ENCODE measurements at regions not wholly inside any gene's neighbourhood (a gene's known extent, or its start where the extent isn't known, plus 50 kb on each side); places are given as distances from the start of the nearest gene placed in this dataset.

DNA sequence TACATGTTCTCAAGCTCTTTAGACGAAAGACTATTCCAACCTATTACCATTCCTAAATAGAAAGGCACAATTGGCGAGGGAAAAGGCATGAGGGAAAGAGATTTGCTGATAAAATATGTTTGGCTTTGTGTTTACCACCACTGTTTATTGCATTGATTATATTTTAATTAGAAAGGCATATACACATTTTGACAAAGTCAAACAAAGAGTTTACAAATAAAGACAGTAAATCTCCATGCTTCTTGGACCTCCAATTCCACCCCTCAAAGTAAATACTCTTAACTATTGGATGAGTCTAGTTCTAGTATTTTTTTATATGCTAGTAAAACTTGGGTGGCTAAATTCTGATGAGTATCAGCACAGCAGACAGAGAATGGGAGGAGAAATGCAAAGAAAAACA is 521.4 kb downstream of the FBXO15 start:
- TF ChIP-seq, protein P1, sequence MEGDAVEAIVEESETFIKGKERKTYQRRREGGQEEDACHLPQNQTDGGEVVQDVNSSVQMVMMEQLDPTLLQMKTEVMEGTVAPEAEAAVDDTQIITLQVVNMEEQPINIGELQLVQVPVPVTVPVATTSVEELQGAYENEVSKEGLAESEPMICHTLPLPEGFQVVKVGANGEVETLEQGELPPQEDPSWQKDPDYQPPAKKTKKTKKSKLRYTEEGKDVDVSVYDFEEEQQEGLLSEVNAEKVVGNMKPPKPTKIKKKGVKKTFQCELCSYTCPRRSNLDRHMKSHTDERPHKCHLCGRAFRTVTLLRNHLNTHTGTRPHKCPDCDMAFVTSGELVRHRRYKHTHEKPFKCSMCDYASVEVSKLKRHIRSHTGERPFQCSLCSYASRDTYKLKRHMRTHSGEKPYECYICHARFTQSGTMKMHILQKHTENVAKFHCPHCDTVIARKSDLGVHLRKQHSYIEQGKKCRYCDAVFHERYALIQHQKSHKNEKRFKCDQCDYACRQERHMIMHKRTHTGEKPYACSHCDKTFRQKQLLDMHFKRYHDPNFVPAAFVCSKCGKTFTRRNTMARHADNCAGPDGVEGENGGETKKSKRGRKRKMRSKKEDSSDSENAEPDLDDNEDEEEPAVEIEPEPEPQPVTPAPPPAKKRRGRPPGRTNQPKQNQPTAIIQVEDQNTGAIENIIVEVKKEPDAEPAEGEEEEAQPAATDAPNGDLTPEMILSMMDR (IDR thresholded peaks at IDR 0.05), result no peak
- DNase-seq (ENCODE audit: low spot score), result no peak
- Mint-ChIP-seq H3K9me3 (ENCODE audit: low read depth) (peaks cover 4% of the 10 kb centered on the region), H3K36me3 (ENCODE audit: low read depth) (no peaks in the 10 kb centered on the region), H3K27me3 (ENCODE audit: low read depth) (peaks cover 7% of the 10 kb centered on the region), H3K27ac (ENCODE audit: unreplicated experiment) (no peak overlapping the region), H3K4me3 (ENCODE audit: unreplicated experiment) (no peak overlapping the region), H3K4me1 (ENCODE audit: low read depth) (no peaks in the 10 kb centered on the region)

DNA sequence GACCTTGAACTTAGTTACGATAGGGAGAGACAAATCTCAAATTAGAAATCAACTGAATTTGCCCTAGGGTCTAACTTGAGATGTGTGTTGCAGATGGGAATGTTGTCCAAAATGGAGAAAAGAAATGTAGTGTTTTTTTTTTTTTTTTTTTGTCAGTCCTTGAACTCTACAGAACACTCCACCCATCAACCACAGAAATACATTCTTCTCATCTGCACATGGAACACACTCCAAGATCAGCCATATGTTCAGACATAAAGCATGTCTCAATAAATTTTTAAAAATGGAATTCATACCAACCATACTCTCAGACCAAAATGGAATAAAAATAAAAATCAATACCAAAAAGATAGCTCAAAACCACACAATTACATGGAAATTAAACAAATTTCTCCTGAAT is 526.5 kb downstream of the FBXO15 start:
- no peak overlapping the region for H3K27ac Mint-ChIP-seq (ENCODE audit: unreplicated experiment)
- no peak overlapping the region for H3K4me3 Mint-ChIP-seq (ENCODE audit: unreplicated experiment)

DNA sequence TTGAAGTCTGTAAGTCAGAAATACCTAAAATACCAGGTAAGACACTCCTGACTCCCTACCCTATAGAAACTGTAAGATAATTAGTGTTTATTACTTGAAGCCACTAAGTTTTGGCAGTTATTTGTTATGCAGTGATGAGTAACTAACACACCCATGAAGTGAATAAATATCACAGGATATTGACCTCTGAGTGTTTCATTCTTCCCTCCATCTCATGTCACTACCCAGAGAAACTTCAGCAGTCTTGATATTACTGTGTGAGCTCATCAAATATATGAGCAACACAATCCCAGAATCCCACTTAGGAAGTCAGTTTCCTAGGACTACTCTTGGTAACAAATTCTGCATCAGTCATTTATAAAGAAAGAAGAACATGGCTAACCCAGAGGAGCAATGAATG is 529.7 kb downstream of the FBXO15 start:
- Mint-ChIP-seq H3K36me3 (ENCODE audit: low read depth) (no peaks in the 10 kb centered on the region), H3K4me1 (ENCODE audit: low read depth) (no peaks in the 10 kb centered on the region), H3K4me3 (ENCODE audit: unreplicated experiment) (no peak overlapping the region), H3K27me3 (ENCODE audit: low read depth) (peaks cover 12% of the 10 kb centered on the region), H3K9me3 (ENCODE audit: low read depth) (peaks cover 7% of the 10 kb centered on the region), H3K27ac (ENCODE audit: unreplicated experiment) (no peak overlapping the region)
- no peak for DNase-seq (ENCODE audit: low spot score)
- TF ChIP-seq, protein P1 (IDR thresholded peaks at IDR 0.05), result no peak

More for the DNA sequence above, 526.5 kb downstream of the FBXO15 start:
- peaks cover 4% of the 10 kb centered on the region for H3K9me3 Mint-ChIP-seq (ENCODE audit: low read depth)
- H3K27me3 Mint-ChIP-seq (ENCODE audit: low read depth), result peaks cover 12% of the 10 kb centered on the region
- H3K36me3 Mint-ChIP-seq (ENCODE audit: low read depth), result no peaks in the 10 kb centered on the region
- TF ChIP-seq, protein P1 (IDR thresholded peaks at IDR 0.05), result no peak
- H3K4me1 Mint-ChIP-seq (ENCODE audit: low read depth), result no peaks in the 10 kb centered on the region
- DNase-seq (ENCODE audit: low spot score), result no peak

DNA sequence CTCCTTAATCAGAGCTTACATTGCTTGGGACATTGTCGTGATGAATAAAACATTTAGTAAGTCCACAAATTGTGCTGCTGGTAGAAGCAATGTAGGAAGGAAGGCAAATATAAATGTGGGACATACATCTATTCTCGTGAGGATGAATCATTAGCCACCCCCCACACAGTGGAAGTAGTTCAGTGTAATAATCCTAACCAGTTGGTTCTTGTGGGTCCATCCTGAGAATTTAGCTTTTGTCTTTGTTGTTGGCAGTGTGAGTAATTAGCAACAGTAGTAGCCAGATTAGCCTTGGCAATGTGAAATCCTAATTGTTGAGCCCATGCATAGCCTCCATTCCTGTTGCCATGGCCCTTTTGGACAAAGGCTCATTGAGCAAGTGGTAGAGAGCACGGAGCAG is 532.1 kb downstream of the FBXO15 start:
- Mint-ChIP-seq H3K9me3 (ENCODE audit: low read depth) (peaks cover 3% of the 10 kb centered on the region), H3K4me3 (ENCODE audit: unreplicated experiment) (no peak overlapping the region), H3K27me3 (ENCODE audit: low read depth) (peaks cover 2% of the 10 kb centered on the region), H3K36me3 (ENCODE audit: low read depth) (no peaks in the 10 kb centered on the region), H3K27ac (ENCODE audit: unreplicated experiment) (no peak overlapping the region), H3K4me1 (ENCODE audit: low read depth) (no peaks in the 10 kb centered on the region)
- TF ChIP-seq, protein P1 (IDR thresholded peaks at IDR 0.05), result no peak
- DNase-seq (ENCODE audit: low spot score), result no peak

DNA sequence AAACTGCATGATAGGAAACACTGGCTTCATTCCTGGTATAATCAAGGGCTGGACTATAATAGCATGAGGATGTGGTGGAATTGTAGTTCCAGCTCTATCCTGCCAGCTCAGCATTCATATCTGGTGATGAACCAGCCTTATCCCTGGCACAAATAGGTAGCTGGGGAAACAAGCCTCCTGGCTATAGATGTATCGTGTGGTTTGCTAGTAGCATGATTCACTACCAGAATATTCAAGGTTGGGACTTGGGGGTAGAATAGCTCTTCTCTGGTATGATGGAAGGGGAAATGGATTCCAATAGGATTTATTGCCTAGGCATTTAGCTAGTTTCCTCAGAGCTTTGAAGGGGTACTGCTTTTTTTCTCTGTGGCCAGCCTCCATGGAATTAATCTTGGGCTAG is 532.8 kb downstream of the FBXO15 start:
- no peak overlapping the region for H3K4me3 Mint-ChIP-seq (ENCODE audit: unreplicated experiment)
- no peak for DNase-seq (ENCODE audit: low spot score)
- no peaks in the 10 kb centered on the region for H3K4me1 Mint-ChIP-seq (ENCODE audit: low read depth)
- no peaks in the 10 kb centered on the region for H3K36me3 Mint-ChIP-seq (ENCODE audit: low read depth)
- H3K27ac Mint-ChIP-seq (ENCODE audit: unreplicated experiment), result no peak overlapping the region
- peaks cover 3% of the 10 kb centered on the region for H3K9me3 Mint-ChIP-seq (ENCODE audit: low read depth)
- no peaks in the 10 kb centered on the region for H3K27me3 Mint-ChIP-seq (ENCODE audit: low read depth)
- TF ChIP-seq, protein P1 (IDR thresholded peaks at IDR 0.05), result no peak
